HEK293T (cell line): ENCODE measurements at regions not wholly inside any gene's neighbourhood (a gene's known extent, or its start where the extent isn't known, plus 50 kb on each side); places are given as distances from the start of the nearest gene placed in this dataset.

ENCODE experiments used
- BHLHE40 ChIP-seq: fragments of 450-650 bp; IDR thresholded peaks from 2 replicates; pipeline ENCODE4 v1.6.1; 2016; ENCODE audit warnings: mild to moderate bottlenecking, moderate library complexity, borderline replicate concordance
- ELF4 ChIP-seq: fragments of 450-650 bp; IDR thresholded peaks from 2 replicates; pipeline ENCODE4 v1.6.1; 2017; ENCODE audit warnings: antibody characterized with exemption
- FOXK2 ChIP-seq: fragments of 450-650 bp; IDR thresholded peaks from 2 replicates; pipeline ENCODE4 v1.6.1; 2016; ENCODE audit warnings: mild to moderate bottlenecking
- FOXM1 ChIP-seq: fragments of 450-650 bp; IDR thresholded peaks from 2 replicates; pipeline ENCODE4 v1.6.1; 2017; ENCODE audit warnings: mild to moderate bottlenecking, borderline replicate concordance
- L3MBTL2 ChIP-seq: fragments of 450-650 bp; conservative IDR thresholded peaks from 2 replicates; pipeline ENCODE4 v1.6.1; 2016; ENCODE audit warnings: mild to moderate bottlenecking
- LEF1 ChIP-seq: fragments of 450-650 bp; IDR thresholded peaks from 2 replicates; pipeline ENCODE4 v1.6.1; 2017; ENCODE audit warnings: mild to moderate bottlenecking, borderline replicate concordance
- NFRKB ChIP-seq: fragments of 450-650 bp; IDR thresholded peaks from 2 replicates; pipeline ENCODE4 v1.6.1; 2016; ENCODE audit warnings: mild to moderate bottlenecking, moderate library complexity
- SP1 ChIP-seq: fragments of 450-650 bp; IDR thresholded peaks from 2 replicates; pipeline ENCODE4 v1.6.1; 2017
- ZNF384 ChIP-seq: fragments of 450-650 bp; IDR thresholded peaks from 2 replicates; pipeline ENCODE4 v1.6.1; 2016
- TF ChIP-seq, protein P1 (sequence below): fragments of 450-650 bp; IDR thresholded peaks from 2 replicates; pipeline ENCODE4 v1.6.1; 2016

DNA sequence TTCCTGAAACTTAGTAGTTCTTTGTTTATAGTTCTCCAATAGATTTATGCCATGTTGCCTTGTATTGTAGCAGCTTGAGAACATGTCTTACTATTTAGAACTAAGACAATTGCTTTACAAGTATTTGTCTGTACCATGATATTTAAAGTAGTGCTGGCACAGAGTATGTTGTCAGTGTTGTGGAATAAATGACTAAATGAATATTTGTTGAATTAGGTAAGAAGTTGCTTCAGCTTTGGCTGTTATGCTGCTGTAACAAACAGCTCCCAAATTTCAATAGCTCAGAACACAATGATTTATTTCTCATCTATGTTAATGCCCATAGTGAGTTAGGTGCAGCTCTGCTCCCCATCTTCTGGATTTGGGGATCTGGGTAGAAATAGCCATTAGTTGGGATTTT lies 90.2 kb upstream of the VCAM1 start:
- TF ChIP-seq ELF4 (no peak), FOXM1 (no peak), SP1 (no peak), ZNF384 (no peak), LEF1 (no peak), FOXK2 (no peak), L3MBTL2 (no peak), BHLHE40 (no peak), NFRKB (no peak)
- TF ChIP-seq, protein P1, sequence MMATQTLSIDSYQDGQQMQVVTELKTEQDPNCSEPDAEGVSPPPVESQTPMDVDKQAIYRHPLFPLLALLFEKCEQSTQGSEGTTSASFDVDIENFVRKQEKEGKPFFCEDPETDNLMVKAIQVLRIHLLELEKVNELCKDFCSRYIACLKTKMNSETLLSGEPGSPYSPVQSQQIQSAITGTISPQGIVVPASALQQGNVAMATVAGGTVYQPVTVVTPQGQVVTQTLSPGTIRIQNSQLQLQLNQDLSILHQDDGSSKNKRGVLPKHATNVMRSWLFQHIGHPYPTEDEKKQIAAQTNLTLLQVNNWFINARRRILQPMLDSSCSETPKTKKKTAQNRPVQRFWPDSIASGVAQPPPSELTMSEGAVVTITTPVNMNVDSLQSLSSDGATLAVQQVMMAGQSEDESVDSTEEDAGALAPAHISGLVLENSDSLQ = no peak
